A172 (cell line): ENCODE measurements at regions not wholly inside any gene's neighbourhood (a gene's known extent, or its start where the extent isn't known, plus 50 kb on each side); places are given as distances from the start of the nearest gene placed in this dataset.

ENCODE experiments used
- DNase-seq: peaks from one replicate; pipeline ENCODE4 v3.0.0-alpha.2; 2015; ENCODE audit warnings: low spot score

GRCh38 chr15:53400986-53401385 is 358.5 kb downstream of the WDR72 start:
- no peak for DNase-seq

DNA sequence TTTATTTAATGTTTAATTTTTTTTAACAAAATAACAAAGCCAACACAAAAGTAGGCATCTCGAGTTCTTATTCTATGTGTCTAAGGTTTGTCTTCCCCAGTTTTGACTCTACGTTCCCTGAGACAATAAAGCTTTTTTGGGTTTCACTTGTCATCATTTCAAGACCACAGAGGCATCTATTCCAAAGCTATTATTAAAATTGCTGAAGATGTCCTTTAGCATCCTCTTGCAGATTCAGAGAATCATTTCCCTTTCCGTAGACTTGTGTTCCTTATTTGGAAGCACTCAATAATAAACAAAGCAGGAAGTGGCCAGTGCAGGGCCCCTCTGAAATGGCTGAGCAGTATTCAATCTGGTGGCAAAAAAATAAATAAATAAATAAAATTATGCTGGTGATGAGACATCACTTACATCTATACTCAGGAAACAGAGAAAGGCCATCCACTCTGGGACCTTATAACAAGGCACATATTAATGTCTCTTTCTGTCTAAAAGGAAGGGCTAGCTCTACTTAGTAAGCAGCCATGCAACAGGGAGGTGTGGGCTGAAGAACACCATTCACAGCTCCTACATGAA is 362.3 kb downstream of the WDR72 start:
- DNase-seq, result no peak

DNA sequence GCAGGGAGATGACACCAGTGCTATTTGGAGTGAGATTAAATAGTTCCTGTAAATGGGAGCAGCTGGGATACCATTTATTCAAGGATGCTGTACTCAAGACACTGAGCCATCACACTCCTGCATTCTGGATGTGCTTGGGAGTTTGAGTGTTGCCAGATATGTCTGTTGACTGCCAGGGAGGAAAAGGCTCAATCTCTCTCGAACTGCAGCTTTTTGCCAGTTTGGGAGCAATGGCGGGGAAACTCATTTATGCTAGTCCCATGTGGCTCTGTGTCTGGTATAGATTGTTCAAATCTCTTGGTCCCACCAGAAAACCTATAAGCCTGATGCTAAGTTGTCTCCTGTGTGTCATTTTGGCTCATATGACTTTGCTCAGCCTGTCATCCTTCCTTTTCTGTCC is 363.6 kb downstream of the WDR72 start:
- DNase-seq, result no peak

DNA sequence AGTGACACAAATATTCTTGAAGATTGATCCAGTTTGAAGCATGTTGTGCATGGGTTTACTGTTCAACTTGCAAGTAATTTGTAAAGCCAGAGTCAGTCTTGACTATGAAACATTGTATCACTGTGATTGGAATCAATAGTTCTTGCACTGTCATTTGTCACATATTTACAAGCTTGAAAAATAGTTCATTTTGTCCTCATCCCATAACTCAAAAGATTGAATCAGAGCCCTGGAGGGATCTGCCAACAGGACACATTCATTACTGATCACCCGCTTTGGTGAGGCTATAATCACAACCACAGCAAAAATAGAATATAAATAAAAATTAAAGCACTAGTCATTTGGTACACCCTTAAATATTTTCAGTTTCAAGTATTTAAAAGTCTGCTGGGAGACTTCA is 368.9 kb downstream of the WDR72 start:
- no peak for DNase-seq

- no peak for DNase-seq
These were observed 370.0 kb downstream of the WDR72 start for GRCh38 chr15:53389271-53390037.

DNA sequence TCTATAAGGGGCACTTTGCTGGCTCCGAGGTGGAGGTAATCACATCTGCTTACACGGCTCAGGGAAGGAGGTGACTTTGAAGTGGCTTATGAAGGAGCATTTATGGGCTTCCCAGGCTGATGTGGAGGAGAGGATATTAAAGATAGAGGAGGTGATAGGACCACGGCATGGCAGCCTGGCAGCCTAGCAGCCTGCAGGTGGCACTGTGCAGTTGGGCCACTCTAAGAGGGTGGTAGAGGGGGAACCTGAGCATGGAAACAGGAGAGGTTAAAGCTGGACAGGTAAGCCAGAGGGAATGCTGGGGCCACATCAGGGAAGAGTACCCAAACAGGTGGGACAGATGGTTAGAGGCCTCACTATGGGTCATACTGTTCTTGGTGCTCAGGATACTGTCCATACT is 375.0 kb downstream of the WDR72 start:
- DNase-seq, result no peak

- DNase-seq, result no peak
These were observed 381.2 kb downstream of the WDR72 start for GRCh38 chr15:53378096-53378800.

GRCh38 chr15:53367740-53368139 is 391.7 kb downstream of the WDR72 start:
- DNase-seq, result no peak

DNA sequence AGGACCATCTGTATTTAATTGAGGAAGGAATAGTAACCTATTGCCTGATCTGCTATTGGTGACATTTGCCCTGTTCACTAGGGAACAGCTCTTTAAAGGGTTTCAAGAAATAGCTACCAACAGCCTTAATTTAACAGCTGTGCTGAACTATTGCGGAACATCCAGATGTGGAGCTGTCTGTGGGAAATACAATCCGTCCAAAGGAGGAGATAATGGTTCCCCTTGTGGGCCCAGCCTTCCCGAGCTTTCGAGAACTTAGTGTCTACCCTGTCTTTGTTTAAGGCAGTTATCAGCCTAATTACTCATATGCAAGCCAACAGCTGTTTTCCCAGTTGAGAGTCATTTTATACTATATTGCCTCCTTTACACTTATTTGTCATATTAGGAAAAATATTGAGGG is 398.6 kb downstream of the WDR72 start:
- DNase-seq, result no peak

- DNase-seq, result no peak
These were observed 400.4 kb downstream of the WDR72 start for GRCh38 chr15:53359038-53359437.

GRCh38 chr15:53354874-53355273 is 404.6 kb downstream of the WDR72 start:
- no peak for DNase-seq

GRCh38 chr15:53351373-53351772 is 408.1 kb downstream of the WDR72 start:
- no peak for DNase-seq

DNA sequence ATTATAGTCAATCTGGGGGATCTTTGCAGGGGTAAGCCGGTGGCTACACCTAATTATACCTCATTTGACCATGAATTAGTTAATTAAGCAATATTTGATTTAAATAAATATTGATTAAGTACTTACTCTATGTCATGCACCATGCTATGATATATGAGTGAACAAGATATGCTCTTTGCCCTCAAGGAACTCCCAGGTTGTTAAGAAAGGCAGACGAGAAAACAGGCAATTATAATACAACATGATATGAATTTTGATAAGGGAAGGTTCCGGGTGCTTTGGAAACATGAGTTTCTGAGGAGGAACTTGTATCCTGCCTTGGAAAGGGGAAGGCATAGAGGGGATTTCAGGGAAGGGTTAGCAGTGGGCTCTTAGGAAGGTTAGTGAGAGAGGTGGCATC is 412.9 kb downstream of the WDR72 start:
- no peak for DNase-seq

DNA sequence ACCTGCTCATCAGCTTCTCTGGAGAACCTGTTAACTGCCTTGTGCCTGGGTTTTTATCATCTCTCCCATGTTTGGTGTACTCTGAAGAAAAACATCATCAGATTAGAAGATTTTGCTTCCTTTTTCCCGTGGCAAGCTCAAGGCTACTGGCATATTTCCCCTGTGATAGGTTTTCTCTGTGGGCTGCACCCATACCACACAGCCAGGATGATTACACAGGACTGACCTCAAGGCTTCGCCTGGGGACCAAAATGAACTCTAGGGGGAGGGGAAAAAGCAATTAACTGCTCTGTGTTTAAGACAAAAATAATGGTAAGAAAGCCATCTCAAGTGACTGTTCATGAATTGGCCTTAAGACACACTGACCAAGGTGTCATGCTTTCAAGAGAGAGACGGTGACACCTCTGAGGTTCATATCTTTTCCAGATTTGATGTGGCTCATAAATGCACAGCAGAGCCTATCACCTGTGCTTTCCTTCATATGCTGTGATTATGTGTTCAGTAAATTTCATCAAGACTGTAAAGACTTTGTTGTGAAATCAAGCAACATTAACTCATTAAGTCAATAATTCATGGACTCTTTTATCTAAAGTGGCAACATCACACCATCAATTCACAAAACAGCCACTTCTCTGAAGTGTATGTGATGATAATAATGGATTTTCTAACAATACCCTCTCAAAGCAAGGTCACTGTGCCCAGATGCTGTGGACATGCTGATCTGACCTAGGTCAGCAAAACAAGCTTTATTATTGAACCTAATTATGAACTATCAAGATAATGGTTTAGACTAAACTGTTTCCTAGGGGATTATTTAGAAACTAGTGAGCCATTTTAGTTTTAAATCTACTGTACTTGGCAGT is 427.9 kb downstream of the WDR72 start:
- no peak for DNase-seq

- no peak for DNase-seq
These were observed 431.1 kb downstream of the WDR72 start for GRCh38 chr15:53328341-53328740.

DNA sequence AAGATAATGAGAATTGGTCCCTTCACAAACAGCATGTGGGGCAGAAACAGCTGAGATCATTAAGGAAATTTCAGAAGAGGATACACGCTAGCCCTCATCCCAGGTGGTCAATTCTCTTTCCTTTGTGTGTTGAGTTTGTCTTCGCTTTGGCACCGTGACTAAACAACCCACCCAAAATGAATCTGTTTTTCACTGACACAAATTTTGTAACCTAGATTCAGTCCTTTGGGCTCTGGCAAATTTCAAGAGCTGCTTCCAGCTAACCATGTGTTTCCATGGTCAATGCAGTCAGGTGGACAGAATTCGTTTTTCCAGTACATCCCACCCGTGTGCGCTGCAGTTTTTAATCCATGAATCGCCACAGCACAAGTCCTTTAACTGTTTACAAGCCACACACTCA is 435.4 kb downstream of the WDR72 start:
- no peak for DNase-seq

GRCh38 chr15:53323191-53323590 is 436.3 kb downstream of the WDR72 start:
- no peak for DNase-seq

- no peak for DNase-seq
These were observed 438.6 kb downstream of the WDR72 start for GRCh38 chr15:53320816-53321215.

GRCh38 chr15:53312707-53313106 is 446.8 kb downstream of the WDR72 start:
- no peak for DNase-seq

DNA sequence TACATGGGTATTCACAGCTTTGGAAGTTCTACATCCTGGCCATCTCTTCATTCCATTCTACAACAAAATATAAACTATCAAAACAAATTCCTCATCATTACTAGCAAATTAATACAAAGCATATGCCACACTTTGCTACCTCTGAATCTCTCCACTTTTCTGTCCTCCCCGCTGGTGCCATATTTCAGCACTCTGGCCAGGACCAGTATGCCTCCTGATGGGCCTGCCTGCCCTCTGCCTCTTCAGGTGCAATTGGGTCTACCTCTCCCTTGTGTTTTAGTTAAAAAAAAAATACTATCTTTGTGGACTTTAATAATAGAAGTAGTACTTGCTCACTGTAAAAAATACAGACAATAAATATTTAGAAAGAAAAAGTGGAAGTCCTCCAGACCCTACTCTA is 448.8 kb downstream of the WDR72 start:
- DNase-seq, result no peak

GRCh38 chr15:53307952-53308624 is 451.4 kb downstream of the WDR72 start:
- peak; percentile 12 for DNase-seq

- DNase-seq, result no peak
These were observed 453.9 kb downstream of the WDR72 start for GRCh38 chr15:53305554-53305953.
